ENCODE measurements at regions not wholly inside any gene's neighbourhood (a gene's known extent, or its start where the extent isn't known, plus 50 kb on each side); places are given as distances from the start of the nearest gene placed in this dataset.
A peak's percentile ranks its signal among the peaks of the same experiment; 100 is the strongest.

GRCh38 chr7:148940702-148941597, 56.9 kb upstream of the EZH2 start (continued):
- TF ChIP-seq HNF1A (IDR thresholded peaks at IDR 0.05; ENCODE audit: low read depth) = no peak
- no peak for TF ChIP-seq HNF1A (CRISPR knock-in tag; IDR thresholded peaks at IDR 0.05; ENCODE audit: borderline replicate concordance)
- no peak for TF ChIP-seq ZNF713 (CRISPR knock-in tag; IDR thresholded peaks at IDR 0.05)
- TF ChIP-seq KDM2A (CRISPR knock-in tag; IDR thresholded peaks at IDR 0.05; ENCODE audit: borderline replicate concordance, low read depth) = peak; percentile 83; the same call in 1 of the 2 replicates
- no peak for TF ChIP-seq SP1 (IDR thresholded peaks at IDR 0.05)
- TF ChIP-seq SP1 (CRISPR knock-in tag; IDR thresholded peaks at IDR 0.05) = no peak
- TF ChIP-seq MXD3 (CRISPR knock-in tag; IDR thresholded peaks at IDR 0.05) = peak; percentile 63; the same call in 1 of the 2 replicates
- TF ChIP-seq GRHL1 (CRISPR knock-in tag; conservative IDR thresholded peaks at IDR 0.05) = no peak
- TF ChIP-seq MBNL3 (CRISPR knock-in tag; conservative IDR thresholded peaks at IDR 0.05) = no peak
- TF ChIP-seq NR2F6 (IDR thresholded peaks at IDR 0.05) = no peak
- TF ChIP-seq NR2F6 (CRISPR knock-in tag; IDR thresholded peaks at IDR 0.05) = no peak
- TF ChIP-seq ZNF773 (CRISPR knock-in tag; IDR thresholded peaks at IDR 0.05; ENCODE audit: borderline replicate concordance) = 0 out of 2 replicates have a peak, but pooled peaks have one; percentile 58
- peak; percentile 29 for TF ChIP-seq ARID5B (CRISPR knock-in tag; IDR thresholded peaks at IDR 0.05)
- TF ChIP-seq MED13 (CRISPR knock-in tag; IDR thresholded peaks at IDR 0.05) = 0 out of 2 replicates have a peak, but pooled peaks have one; percentile 43
- TF ChIP-seq ZNF383 (CRISPR knock-in tag; IDR thresholded peaks at IDR 0.05; ENCODE audit: borderline replicate concordance) = no peak
- no peak for TF ChIP-seq SIX1 (CRISPR knock-in tag; IDR thresholded peaks at IDR 0.05; ENCODE audit: borderline replicate concordance)
- TF ChIP-seq FOXO4 (CRISPR knock-in tag; conservative IDR thresholded peaks at IDR 0.05) = no peak
- TF ChIP-seq ARHGAP35 (CRISPR knock-in tag; IDR thresholded peaks at IDR 0.05; ENCODE audit: borderline replicate concordance) = no peak; the same call in 1 of the 2 replicates
